ENCODE measurements at regions not wholly inside any gene's neighbourhood (a gene's known extent, or its start where the extent isn't known, plus 50 kb on each side); places are given as distances from the start of the nearest gene placed in this dataset.
"Not testable (repeated sequence)": the region's sequence is repeated elsewhere in the genome, so short reads cannot be mapped to it uniquely, and the experiment has no call there.

GRCh38 chr11:133656082-133656635, 123.9 kb upstream of the OPCML start:
- DNase-seq (no peak), ATAC-seq (no peak)
- POLR2A ChIA-PET, result no interaction called here
- H3K27me3 Mint-ChIP-seq, result no peaks in the 10 kb centered on the region
- CTCF ChIA-PET, result no interaction called here
- H3K9me3 Mint-ChIP-seq (ENCODE audit: low read depth), result peaks cover 3% of the 10 kb centered on the region
- intact Hi-C loops (cut with DNase I, micrococcal nuclease), result no loop called here
- no peaks in the 10 kb centered on the region for H3K4me1 Mint-ChIP-seq
- no peak overlapping the region for H3K27ac Mint-ChIP-seq
- no peaks in the 10 kb centered on the region for H3K36me3 Mint-ChIP-seq (ENCODE audit: low read depth)
- no peak overlapping the region for H3K4me3 Mint-ChIP-seq

- peaks cover 3% of the 10 kb centered on the region for H3K9me3 Mint-ChIP-seq (ENCODE audit: low read depth)
- DNase-seq (no peak), ATAC-seq (no peak)
- ChIA-PET POLR2A (no interaction called here), CTCF (no interaction called here)
- H3K36me3 Mint-ChIP-seq (ENCODE audit: low read depth), result no peaks in the 10 kb centered on the region
- H3K4me1 Mint-ChIP-seq, result no peaks in the 10 kb centered on the region
- no peak overlapping the region for H3K27ac Mint-ChIP-seq
- intact Hi-C loops (cut with DNase I, micrococcal nuclease), result no loop called here
- H3K4me3 Mint-ChIP-seq, result no peak overlapping the region
- no peaks in the 10 kb centered on the region for H3K27me3 Mint-ChIP-seq
Measured at GRCh38 chr11:133654630-133655212, 122.4 kb upstream of the OPCML start.

- H3K27ac Mint-ChIP-seq, result no peak overlapping the region
- POLR2A ChIA-PET, result no interaction called here
- DNase-seq (no peak), ATAC-seq (no peak)
- H3K4me1 Mint-ChIP-seq, result no peaks in the 10 kb centered on the region
- no peak overlapping the region for H3K4me3 Mint-ChIP-seq
- H3K27me3 Mint-ChIP-seq, result no peaks in the 10 kb centered on the region
- peaks cover 3% of the 10 kb centered on the region for H3K9me3 Mint-ChIP-seq (ENCODE audit: low read depth)
- H3K36me3 Mint-ChIP-seq (ENCODE audit: low read depth), result no peaks in the 10 kb centered on the region
- CTCF ChIA-PET, result no interaction called here
- intact Hi-C loops (cut with DNase I, micrococcal nuclease), result no loop called here
Measured at GRCh38 chr11:133653336-133653735, 121.0 kb upstream of the OPCML start.

GRCh38 chr11:133650082-133650481, 117.8 kb upstream of the OPCML start:
- no peaks in the 10 kb centered on the region for H3K4me1 Mint-ChIP-seq
- POLR2A ChIA-PET, result no interaction called here
- intact Hi-C loops (cut with DNase I, micrococcal nuclease), result no loop called here
- CTCF ChIA-PET, result no interaction called here
- H3K4me3 Mint-ChIP-seq, result no peak overlapping the region
- H3K36me3 Mint-ChIP-seq (ENCODE audit: low read depth), result no peaks in the 10 kb centered on the region
- no peak for ATAC-seq
- H3K27me3 Mint-ChIP-seq, result no peaks in the 10 kb centered on the region
- H3K27ac Mint-ChIP-seq, result no peak overlapping the region
- no peak for DNase-seq
- H3K9me3 Mint-ChIP-seq (ENCODE audit: low read depth), result no peaks in the 10 kb centered on the region

GRCh38 chr11:133649040-133649439, 116.7 kb upstream of the OPCML start:
- H3K27ac Mint-ChIP-seq, result no peak overlapping the region
- H3K4me1 Mint-ChIP-seq, result no peaks in the 10 kb centered on the region
- H3K9me3 Mint-ChIP-seq (ENCODE audit: low read depth), result no peaks in the 10 kb centered on the region
- DNase-seq (no peak), ATAC-seq (no peak)
- intact Hi-C loops (cut with DNase I, micrococcal nuclease), result no loop called here
- H3K4me3 Mint-ChIP-seq, result no peak overlapping the region
- POLR2A ChIA-PET, result no interaction called here
- H3K36me3 Mint-ChIP-seq (ENCODE audit: low read depth), result no peaks in the 10 kb centered on the region
- H3K27me3 Mint-ChIP-seq, result no peaks in the 10 kb centered on the region
- CTCF ChIA-PET, result no interaction called here

GRCh38 chr11:133639408-133639807, 107.1 kb upstream of the OPCML start:
- CTCF ChIA-PET, result no interaction called here
- Mint-ChIP-seq H3K27ac (no peak overlapping the region), H3K9me3 (ENCODE audit: low read depth) (peaks cover 2% of the 10 kb centered on the region), H3K36me3 (ENCODE audit: low read depth) (no peaks in the 10 kb centered on the region), H3K4me3 (no peak overlapping the region), H3K4me1 (no peaks in the 10 kb centered on the region), H3K27me3 (peaks cover 14% of the 10 kb centered on the region)
- no peak for DNase-seq
- ATAC-seq, result no peak
- POLR2A ChIA-PET, result no interaction called here
- intact Hi-C loops (cut with DNase I, micrococcal nuclease), result loop anchor here in 1 of 2 experiments (5.0 kb wide), 1 partner anchor 708 kb away; no protein-coding TSS in a partner anchor

GRCh38 chr11:133638921-133639320, 106.6 kb upstream of the OPCML start:
- DNase-seq (no peak), ATAC-seq (no peak)
- H3K36me3 Mint-ChIP-seq (ENCODE audit: low read depth), result no peaks in the 10 kb centered on the region
- no peak overlapping the region for H3K4me3 Mint-ChIP-seq
- CTCF ChIA-PET, result no interaction called here
- H3K9me3 Mint-ChIP-seq (ENCODE audit: low read depth), result peaks cover 2% of the 10 kb centered on the region
- no peaks in the 10 kb centered on the region for H3K4me1 Mint-ChIP-seq
- peaks cover 14% of the 10 kb centered on the region for H3K27me3 Mint-ChIP-seq
- no peak overlapping the region for H3K27ac Mint-ChIP-seq
- intact Hi-C loops (cut with DNase I, micrococcal nuclease), result loop anchor here in 1 of 2 experiments (5.0 kb wide), 1 partner anchor 708 kb away; no protein-coding TSS in a partner anchor
- POLR2A ChIA-PET, result no interaction called here

GRCh38 chr11:133636711-133637355, 104.5 kb upstream of the OPCML start:
- ATAC-seq (no peak), DNase-seq (no peak)
- Mint-ChIP-seq H3K4me3 (no peak overlapping the region), H3K9me3 (ENCODE audit: low read depth) (peaks cover 2% of the 10 kb centered on the region), H3K36me3 (ENCODE audit: low read depth) (no peaks in the 10 kb centered on the region), H3K4me1 (no peaks in the 10 kb centered on the region), H3K27ac (no peak overlapping the region), H3K27me3 (peaks cover 14% of the 10 kb centered on the region)
- POLR2A ChIA-PET, result no interaction called here
- CTCF ChIA-PET, result no interaction called here
- intact Hi-C loops (cut with DNase I, micrococcal nuclease), result loop anchor here in 1 of 2 experiments (5.0 kb wide), 1 partner anchor 710 kb away; no protein-coding TSS in a partner anchor

- intact Hi-C loops (cut with DNase I, micrococcal nuclease), result loop anchor here in 1 of 2 experiments (5.0 kb wide), 1 partner anchor 712 kb away; no protein-coding TSS in a partner anchor
- peaks cover 14% of the 10 kb centered on the region for H3K27me3 Mint-ChIP-seq
- ChIA-PET CTCF (no interaction called here), POLR2A (no interaction called here)
- no peak overlapping the region for H3K4me3 Mint-ChIP-seq
- DNase-seq, result no peak
- ATAC-seq, result no peak
- no peaks in the 10 kb centered on the region for H3K36me3 Mint-ChIP-seq (ENCODE audit: low read depth)
- H3K9me3 Mint-ChIP-seq (ENCODE audit: low read depth), result peaks cover 2% of the 10 kb centered on the region
- no peak overlapping the region for H3K27ac Mint-ChIP-seq
- no peaks in the 10 kb centered on the region for H3K4me1 Mint-ChIP-seq
Measured at GRCh38 chr11:133635244-133635739, 103.0 kb upstream of the OPCML start.

- ATAC-seq; H3K27me3 Mint-ChIP-seq; DNase-seq; POLR2A ChIA-PET; H3K9me3 Mint-ChIP-seq (ENCODE audit: low read depth); H3K4me1 Mint-ChIP-seq; H3K36me3 Mint-ChIP-seq (ENCODE audit: low read depth); CTCF ChIA-PET; H3K27ac Mint-ChIP-seq; H3K4me3 Mint-ChIP-seq; intact Hi-C loops (cut with DNase I, micrococcal nuclease): not testable (repeated sequence)
Measured at GRCh38 chr11:133628371-133628770, 96.1 kb upstream of the OPCML start.

- ATAC-seq, result no peak
- H3K4me1 Mint-ChIP-seq, result no peaks in the 10 kb centered on the region
- no peak overlapping the region for H3K4me3 Mint-ChIP-seq
- intact Hi-C loops (cut with DNase I, micrococcal nuclease), result no loop called here
- CTCF ChIA-PET, result no interaction called here
- H3K36me3 Mint-ChIP-seq (ENCODE audit: low read depth), result no peaks in the 10 kb centered on the region
- H3K27ac Mint-ChIP-seq, result no peak overlapping the region
- DNase-seq, result no peak
- POLR2A ChIA-PET, result no interaction called here
- H3K9me3 Mint-ChIP-seq (ENCODE audit: low read depth), result peaks cover 5% of the 10 kb centered on the region
- peaks cover 2% of the 10 kb centered on the region for H3K27me3 Mint-ChIP-seq
Measured at GRCh38 chr11:133621611-133622010, 89.3 kb upstream of the OPCML start.

GRCh38 chr11:133619973-133620372, 87.7 kb upstream of the OPCML start:
- Mint-ChIP-seq H3K27me3 (peaks cover 2% of the 10 kb centered on the region), H3K4me1 (no peaks in the 10 kb centered on the region), H3K27ac (no peak overlapping the region), H3K9me3 (ENCODE audit: low read depth) (peaks cover 5% of the 10 kb centered on the region), H3K4me3 (no peak overlapping the region), H3K36me3 (ENCODE audit: low read depth) (no peaks in the 10 kb centered on the region)
- DNase-seq (no peak), ATAC-seq (no peak)
- intact Hi-C loops (cut with DNase I, micrococcal nuclease), result no loop called here
- POLR2A ChIA-PET, result interaction anchor here (0.7 kb wide), 1 partner anchor 256 kb away, joined by 3 read pairs; no protein-coding TSS in a partner anchor
- CTCF ChIA-PET, result no interaction called here

Data from activated CD4-positive, alpha-beta T cell treated with anti-CD3 and anti-CD28 coated beads for 36 hours (primary cell).